ENCODE measurements at regions not wholly inside any gene's neighbourhood (a gene's known extent, or its start where the extent isn't known, plus 50 kb on each side); places are given as distances from the start of the nearest gene placed in this dataset.

DNA sequence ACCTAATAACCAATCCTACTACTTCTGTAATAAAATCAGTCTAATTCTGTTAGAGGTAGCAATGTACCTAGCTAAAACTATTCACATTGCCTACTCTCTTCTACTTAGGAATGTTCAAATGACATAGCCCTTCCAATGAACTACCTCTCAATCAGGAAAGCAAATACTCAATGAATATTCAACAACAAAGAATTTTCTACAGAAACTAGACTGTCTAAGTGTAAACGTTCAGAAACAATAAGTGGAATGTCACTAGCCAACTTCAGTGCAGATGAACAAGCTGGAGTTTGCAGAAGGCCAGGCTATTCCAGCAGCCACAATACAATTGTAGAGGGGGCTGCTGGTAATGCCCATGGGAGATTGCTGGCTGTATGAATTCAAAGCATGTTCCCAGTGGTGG lies 743.2 kb upstream of the CDH10 start:
- H3K9me3 ChIP-seq: peaks cover 0 to 11% of the 10 kb centered on the region in 2 donors
- no peak overlapping the region for H3K27ac ChIP-seq
- ATAC-seq: peak; percentile 56
- no peaks in the 10 kb centered on the region for H3K36me3 ChIP-seq
- intact Hi-C loops (cut with DNase I): no loop called here
- DNase-seq: peak in 1 of 4 donors; percentile 10
- H3K4me3 ChIP-seq: no peak overlapping the region
- no peaks in the 10 kb centered on the region for H3K4me1 ChIP-seq
- no peak for TF ChIP-seq CTCF (IDR thresholded peaks at IDR 0.05)
- no peaks in the 10 kb centered on the region for H3K27me3 ChIP-seq

- Histone ChIP-seq H3K27me3 (no peaks in the 10 kb centered on the region), H3K4me1 (no peaks in the 10 kb centered on the region), H3K36me3 (no peaks in the 10 kb centered on the region), H3K4me3 (no peak overlapping the region), H3K27ac (no peak overlapping the region), H3K9me3 (peaks cover 0 to 38% of the 10 kb centered on the region in 2 donors)
- ATAC-seq: no peak
- DNase-seq: peak in 1 of 4 donors; percentile 37
- intact Hi-C loops (cut with DNase I): no loop called here
- no peak for TF ChIP-seq CTCF (IDR thresholded peaks at IDR 0.05)
These were observed 718.0 kb upstream of the CDH10 start for GRCh38 chr5:25362799-25363198.

DNA sequence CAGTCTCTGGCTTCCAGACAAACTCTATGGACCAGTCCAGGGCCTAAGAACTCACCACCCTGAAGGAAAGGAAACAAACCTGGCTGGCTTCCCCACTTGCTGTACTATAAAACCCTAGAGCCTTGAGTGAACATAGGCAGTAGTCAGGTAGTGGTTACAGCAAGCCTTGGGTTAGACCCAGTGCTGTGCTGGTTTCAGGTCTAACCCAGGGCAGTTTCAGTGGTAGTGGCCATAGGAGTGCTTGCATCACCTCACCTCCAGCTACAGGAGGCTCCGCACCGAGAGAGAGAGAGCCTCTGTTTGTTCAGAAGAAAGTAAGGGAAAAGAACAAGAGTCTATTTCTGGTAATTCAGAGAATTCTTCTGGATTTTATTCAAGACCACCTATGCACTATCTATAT lies 714.1 kb upstream of the CDH10 start:
- no peak overlapping the region for H3K4me3 ChIP-seq
- H3K9me3 ChIP-seq: peaks cover 0 to 33% of the 10 kb centered on the region in 2 donors
- ATAC-seq: no peak
- H3K36me3 ChIP-seq: no peaks in the 10 kb centered on the region
- no peak for DNase-seq
- TF ChIP-seq CTCF (IDR thresholded peaks at IDR 0.05): no peak
- intact Hi-C loops (cut with DNase I): no loop called here
- no peaks in the 10 kb centered on the region for H3K4me1 ChIP-seq
- no peak overlapping the region for H3K27ac ChIP-seq
- no peaks in the 10 kb centered on the region for H3K27me3 ChIP-seq

GRCh38 chr5:25357605-25358004 lies 712.8 kb upstream of the CDH10 start:
- DNase-seq (no peak), ATAC-seq (no peak)
- Histone ChIP-seq H3K9me3 (peaks cover 0 to 28% of the 10 kb centered on the region in 2 donors), H3K27ac (no peak overlapping the region), H3K27me3 (no peaks in the 10 kb centered on the region), H3K4me3 (no peak overlapping the region), H3K36me3 (no peaks in the 10 kb centered on the region), H3K4me1 (no peaks in the 10 kb centered on the region)
- no peak for TF ChIP-seq CTCF (IDR thresholded peaks at IDR 0.05)
- intact Hi-C loops (cut with DNase I): no loop called here

DNA sequence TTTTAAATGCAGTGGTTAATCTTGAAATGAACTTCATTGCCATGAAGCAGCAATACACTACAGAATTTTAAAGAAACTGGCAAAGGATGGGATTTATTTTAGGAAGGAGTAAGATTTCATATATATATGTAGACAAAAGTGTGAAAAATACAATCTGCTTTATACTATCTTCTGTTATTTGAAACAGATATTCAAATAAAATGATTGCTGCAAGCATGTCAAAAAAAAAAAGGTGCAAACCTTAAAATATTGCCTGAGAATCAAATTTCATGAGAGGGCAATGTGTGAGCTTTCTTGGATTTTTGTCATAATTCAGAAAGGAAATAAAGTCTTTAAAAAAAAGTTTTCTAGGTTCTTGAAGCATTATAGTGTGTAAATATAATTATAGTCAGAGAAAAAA lies 705.0 kb upstream of the CDH10 start:
- H3K36me3 ChIP-seq: no peaks in the 10 kb centered on the region
- no peak for TF ChIP-seq CTCF (IDR thresholded peaks at IDR 0.05)
- H3K27me3 ChIP-seq: no peaks in the 10 kb centered on the region
- DNase-seq (no peak), ATAC-seq (no peak)
- H3K4me3 ChIP-seq: no peak overlapping the region
- intact Hi-C loops (cut with DNase I): no loop called here
- peaks cover 0 to 3% of the 10 kb centered on the region in 2 donors for H3K9me3 ChIP-seq
- H3K4me1 ChIP-seq: no peaks in the 10 kb centered on the region
- no peak overlapping the region for H3K27ac ChIP-seq

All from left lung (tissue), 4 donors.